Gastroesophageal sphincter (tissue), 4 donors: ENCODE measurements at regions not wholly inside any gene's neighbourhood (a gene's known extent, or its start where the extent isn't known, plus 50 kb on each side); places are given as distances from the start of the nearest gene placed in this dataset.

Experiments used
- ATAC-seq: fragments of 150-250 bp; one replicate; pipeline ENCODE4 v1.9.1; 2016; ENCODE audit warnings: mild to moderate bottlenecking, moderate library complexity
- H3K27ac ChIP-seq, 4 donors: fragments of 200-600 bp; sonication (generic) in 3 of 4; 1 replicate in 3 of 4; 2 replicates in 1 of 4; pipeline ENCODE4 v1.5.1; 2016 to 2019
- H3K27me3 ChIP-seq: fragments of 200-600 bp; sonication (generic); one replicate; pipeline ENCODE4 v1.5.1; 2019
- H3K36me3 ChIP-seq, 2 donors: fragments of 200-600 bp; sonication (generic); one replicate each; pipeline ENCODE4 v1.5.1; 2019; ENCODE audit warnings: control low read depth in 1 of 2
- H3K4me1 ChIP-seq, 3 donors: fragments of 200-600 bp; sonication (generic); 1 replicate in 2 of 3; 2 replicates in 1 of 3; pipeline ENCODE4 v1.5.1; 2016 to 2019; ENCODE audit warnings: control low read depth in 2 of 3
- H3K4me3 ChIP-seq, 2 donors: fragments of 200-600 bp; sonication (generic); one replicate each; pipeline ENCODE4 v1.5.1; 2019; ENCODE audit warnings: mild to moderate bottlenecking in 1 of 2, moderate library complexity in 1 of 2
- H3K9me3 ChIP-seq, 3 donors: fragments of 200-600 bp; sonication (generic); one replicate each; pipeline ENCODE4 v1.5.1; 2017 to 2019; ENCODE audit warnings: control low read depth in 2 of 3
- CTCF ChIP-seq, 4 experiments: fragments of 200-600 bp in 2 of 4; fragments of 450-650 bp in 2 of 4; sonication (generic) in 1 of 4; IDR thresholded peaks; one replicate each; pipeline ENCODE4 v1.5.1; 2017 to 2019; ENCODE audit warnings: antibody characterized with exemption in 4 of 4, mild to moderate bottlenecking in 2 of 4, moderate library complexity in 2 of 4
- EP300 ChIP-seq: sonication (generic); formaldehyde crosslinking; IDR thresholded peaks from one replicate; pipeline ENCODE4 v1.6.1; 2017; ENCODE audit warnings: antibody characterized with exemption, mild to moderate bottlenecking
- POLR2A ChIP-seq, 2 donors: fragments of 450-650 bp; IDR thresholded peaks; one replicate each; pipeline ENCODE4 v1.6.1; 2017; ENCODE audit warnings: antibody characterized with exemption in 2 of 2, mild to moderate bottlenecking in 2 of 2, moderate library complexity in 1 of 2
- POLR2AphosphoS5 ChIP-seq: sonication (generic); formaldehyde crosslinking; IDR thresholded peaks from one replicate; pipeline ENCODE4 v1.6.1; 2017; ENCODE audit warnings: antibody characterized with exemption
- WGBS, 2 donors: methylation state at CpG; one replicate each; pipeline ENCODE4 v1.1.5; 2018; ENCODE audit warnings: low coverage in 1 of 2; 5-methylcytosine and 5-hydroxymethylcytosine counted together

DNA sequence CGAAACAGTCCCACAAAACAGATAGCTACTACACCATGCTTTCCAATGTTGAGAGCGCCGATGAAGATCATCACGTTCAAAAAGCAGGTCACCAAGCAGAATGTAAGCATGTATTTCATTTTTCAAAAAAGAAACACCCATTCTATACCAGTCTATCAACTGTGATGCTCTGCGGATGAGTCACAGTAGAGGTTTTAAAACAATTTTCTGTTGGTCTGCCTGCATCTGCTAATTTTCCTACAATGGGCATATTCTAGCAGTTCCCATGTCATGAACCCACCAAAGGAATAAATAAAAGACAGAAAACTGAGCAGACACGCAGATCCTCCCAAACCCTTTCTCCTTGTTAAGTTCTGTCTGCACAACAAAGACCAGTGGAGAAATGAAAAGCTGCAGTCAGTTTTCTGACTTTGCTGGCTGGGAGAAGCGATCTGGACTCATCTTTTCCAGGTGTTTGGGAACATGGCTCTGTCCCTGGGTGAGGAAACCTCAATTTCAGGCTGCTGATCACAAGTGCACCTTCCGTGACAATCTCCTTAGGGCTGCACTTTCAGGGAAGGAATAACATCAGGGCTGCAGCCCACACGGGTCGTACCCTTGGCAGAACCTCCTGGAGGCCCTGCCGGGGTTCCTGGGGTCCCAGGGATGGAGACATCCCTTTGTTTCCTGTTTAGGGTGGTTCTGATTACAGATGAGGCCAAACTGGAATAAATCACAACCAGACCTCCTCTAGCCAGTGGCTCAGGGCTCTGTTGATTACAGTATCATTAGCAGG is 200.1 kb downstream of the BMP7 start:
- peaks cover 88% of the 10 kb centered on the region for H3K27me3 ChIP-seq
- TF ChIP-seq CTCF (IDR thresholded peaks at IDR 0.05) (no peak), POLR2A (IDR thresholded peaks at IDR 0.05) (no peak), EP300 (no peak), POLR2AphosphoS5 (no peak)
- no peaks in the 10 kb centered on the region for H3K4me1 ChIP-seq
- no peak overlapping the region for H3K27ac ChIP-seq
- H3K36me3 ChIP-seq: no peaks in the 10 kb centered on the region
- H3K9me3 ChIP-seq: no peaks in the 10 kb centered on the region
- ATAC-seq: no peak
- H3K4me3 ChIP-seq: no peak overlapping the region
- 66 to 67% methylated on average over 5 to 6 of the region's 11 CpGs for WGBS, 2 donors

- no peak for ATAC-seq
- Histone ChIP-seq H3K4me1 (no peaks in the 10 kb centered on the region), H3K9me3 (no peaks in the 10 kb centered on the region), H3K36me3 (no peaks in the 10 kb centered on the region), H3K4me3 (no peak overlapping the region), H3K27ac (no peak overlapping the region), H3K27me3 (peaks cover 94% of the 10 kb centered on the region)
- 46 to 69% methylated on average over 2 to 8 of the region's 8 CpGs for WGBS, 2 donors
- TF ChIP-seq POLR2AphosphoS5 (no peak), CTCF (IDR thresholded peaks at IDR 0.05) (no peak), EP300 (no peak), POLR2A (IDR thresholded peaks at IDR 0.05) (no peak)
These were observed 197.0 kb downstream of the BMP7 start for GRCh38 chr20:57069442-57069841.

DNA sequence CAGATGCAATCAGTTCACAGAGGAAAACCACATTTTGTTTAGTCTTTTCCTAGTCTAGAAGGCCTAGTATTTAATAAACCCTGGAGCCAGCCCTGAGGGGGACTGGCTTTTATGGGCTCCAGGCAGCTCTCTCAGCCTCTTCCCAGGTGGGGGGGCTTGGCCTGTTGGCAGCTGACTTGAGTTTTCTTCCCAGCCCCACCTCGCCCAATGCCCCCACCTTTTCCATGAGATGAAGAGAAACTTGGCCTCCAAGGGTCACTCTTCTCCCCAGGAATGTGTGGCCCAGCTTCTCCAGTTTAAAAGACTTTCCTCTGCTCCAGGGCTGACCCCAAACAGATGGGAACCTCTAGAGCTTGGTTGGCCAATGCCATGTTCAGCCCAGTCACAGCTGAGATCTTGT is 196.1 kb downstream of the BMP7 start:
- H3K4me1 ChIP-seq: no peaks in the 10 kb centered on the region
- H3K27me3 ChIP-seq: peaks cover 96% of the 10 kb centered on the region
- no peak for TF ChIP-seq POLR2A (IDR thresholded peaks at IDR 0.05)
- no peak for TF ChIP-seq EP300
- no peak for TF ChIP-seq POLR2AphosphoS5
- no peak for TF ChIP-seq CTCF (IDR thresholded peaks at IDR 0.05)
- 83% methylated on average over 1 of the region's 1 CpG; no CpG with 5 or more reads in 1 of the 2 donors for WGBS, 2 donors
- no peak for ATAC-seq
- H3K4me3 ChIP-seq: no peak overlapping the region
- no peaks in the 10 kb centered on the region for H3K36me3 ChIP-seq
- no peak overlapping the region for H3K27ac ChIP-seq
- no peaks in the 10 kb centered on the region for H3K9me3 ChIP-seq

- WGBS, 2 donors: 6 to 12% methylated on average over 13 of the region's 14 CpGs
- H3K4me1 ChIP-seq: no peaks in the 10 kb centered on the region
- ATAC-seq: no peak
- no peak overlapping the region for H3K27ac ChIP-seq
- no peak for TF ChIP-seq POLR2A (IDR thresholded peaks at IDR 0.05)
- TF ChIP-seq POLR2AphosphoS5: no peak
- no peak for TF ChIP-seq EP300
- TF ChIP-seq CTCF (IDR thresholded peaks at IDR 0.05): no peak
- H3K27me3 ChIP-seq: peaks cover 95% of the 10 kb centered on the region
- no peaks in the 10 kb centered on the region for H3K36me3 ChIP-seq
- H3K9me3 ChIP-seq: peaks cover 0 to 7% (median 0%) of the 10 kb centered on the region in 3 donors
- no peak overlapping the region for H3K4me3 ChIP-seq
These were observed 195.1 kb downstream of the BMP7 start for GRCh38 chr20:57071283-57071731.
